AG08395 (cell line): ENCODE measurements at regions not wholly inside any gene's neighbourhood (a gene's known extent, or its start where the extent isn't known, plus 50 kb on each side); places are given as distances from the start of the nearest gene placed in this dataset.

Source experiments
- DNase-seq: peaks from one replicate; pipeline ENCODE4 v3.0.0; 2012; ENCODE audit warnings: mixed read lengths, low spot score

GRCh38 chr4:137632842-137633241 lies 100.5 kb upstream of the PCDH18 start:
- DNase-seq, result no peak

GRCh38 chr4:137631605-137632004 lies 99.3 kb upstream of the PCDH18 start:
- no peak for DNase-seq

GRCh38 chr4:137630252-137630651 lies 98.0 kb upstream of the PCDH18 start:
- DNase-seq, result no peak

GRCh38 chr4:137627739-137628460 lies 95.6 kb upstream of the PCDH18 start:
- DNase-seq, result no peak

GRCh38 chr4:137626942-137627738 lies 94.8 kb upstream of the PCDH18 start:
- no peak for DNase-seq

GRCh38 chr4:137623013-137623412 lies 90.7 kb upstream of the PCDH18 start:
- no peak for DNase-seq

- DNase-seq, result no peak
Measured at GRCh38 chr4:137621056-137621455, 88.8 kb upstream of the PCDH18 start.

- no peak for DNase-seq
Measured at GRCh38 chr4:137614491-137614890, 82.2 kb upstream of the PCDH18 start.

- peak; percentile 4 for DNase-seq
Measured at GRCh38 chr4:137611998-137612700, 79.9 kb upstream of the PCDH18 start.

GRCh38 chr4:137610960-137611359 lies 78.7 kb upstream of the PCDH18 start:
- no peak for DNase-seq

- DNase-seq, result peak; percentile 48
Measured at GRCh38 chr4:137609718-137610430, 77.6 kb upstream of the PCDH18 start.

GRCh38 chr4:137608085-137608484 lies 75.8 kb upstream of the PCDH18 start:
- DNase-seq, result no peak

GRCh38 chr4:137602436-137602835 lies 70.1 kb upstream of the PCDH18 start:
- DNase-seq, result no peak

- DNase-seq, result no peak
Measured at GRCh38 chr4:137601934-137602333, 69.6 kb upstream of the PCDH18 start.

- no peak for DNase-seq
Measured at GRCh38 chr4:137599734-137600133, 67.4 kb upstream of the PCDH18 start.

- no peak for DNase-seq
Measured at GRCh38 chr4:137597752-137598430, 65.6 kb upstream of the PCDH18 start.

GRCh38 chr4:137587796-137588195 lies 55.5 kb upstream of the PCDH18 start:
- DNase-seq, result no peak

- no peak for DNase-seq
Measured at GRCh38 chr4:137583671-137584070, 51.4 kb upstream of the PCDH18 start.
